CD14-positive monocyte (primary cell): ENCODE measurements at regions not wholly inside any gene's neighbourhood (a gene's known extent, or its start where the extent isn't known, plus 50 kb on each side); places are given as distances from the start of the nearest gene placed in this dataset.

ENCODE experiments used
- DNase-seq, 3 donors: peaks; one replicate each; pipeline ENCODE4 v3.0.0-alpha.2; 2011 to 2022
- H2AFZ ChIP-seq: 2 replicates; pipeline ENCODE4 v1.6.0; 2012; ENCODE audit warnings: mild to moderate bottlenecking, low read depth, low read length, inconsistent platforms; ENCODE audit not compliant: insufficient read depth, poor library complexity, severe bottlenecking
- H3K27ac ChIP-seq, 2 donors: 1 replicate in 1 of 2; 2 replicates in 1 of 2; pipeline ENCODE4 v1.5.1; 2012 to 2013; ENCODE audit warnings: low read length in 2 of 2, control low read depth in 1 of 2, inconsistent platforms in 1 of 2, low read depth in 1 of 2, mild to moderate bottlenecking in 1 of 2
- H3K27me3 ChIP-seq, 2 donors: one replicate each; pipeline versions ENCODE4 v1.6.0 to v1.6.1; 2011 to 2013; ENCODE audit warnings: low read length in 2 of 2; ENCODE audit not compliant: control insufficient read depth in 2 of 2, insufficient read depth in 2 of 2
- H3K36me3 ChIP-seq, 2 donors: replicated peaks in 1 of 2; 1 replicate in 1 of 2; 2 replicates in 1 of 2; pipeline versions ENCODE4 v1.5.1 to v1.6.1; 2012 to 2013; ENCODE audit warnings: low read length in 2 of 2, control low read depth in 1 of 2, inconsistent platforms in 1 of 2, mild to moderate bottlenecking in 1 of 2; ENCODE audit not compliant: insufficient read depth in 2 of 2, control insufficient read depth in 1 of 2
- H3K4me1 ChIP-seq, 2 donors: 1 replicate in 1 of 2; 2 replicates in 1 of 2; pipeline versions ENCODE4 v1.5.1 to v1.6.1; 2012 to 2013; ENCODE audit warnings: low read length in 2 of 2, control low read depth in 1 of 2, inconsistent platforms in 1 of 2, mild to moderate bottlenecking in 1 of 2, moderate library complexity in 1 of 2; ENCODE audit not compliant: insufficient read depth in 2 of 2, control insufficient read depth in 1 of 2
- H3K4me2 ChIP-seq: replicated peaks from 2 replicates; pipeline ENCODE3; 2012; ENCODE audit warnings: low read length, moderate library complexity, mild to moderate bottlenecking; ENCODE audit not compliant: poor library complexity, severe bottlenecking; ENCODE audit errors: extremely low read depth
- H3K4me3 ChIP-seq, 3 experiments: fragments of 200-600 bp in 1 of 3; sonication (generic) in 1 of 3; replicated peaks in 1 of 3; 1 replicate in 2 of 3; 2 replicates in 1 of 3; pipeline ENCODE4 v1.5.1; 2011 to 2013; ENCODE audit warnings: low read length in 3 of 3, mild to moderate bottlenecking in 3 of 3, control low read depth in 2 of 3, low read depth in 2 of 3, inconsistent platforms in 1 of 3, moderate library complexity in 1 of 3
- H3K79me2 ChIP-seq: 2 replicates; pipeline ENCODE4 v1.6.0; 2012; ENCODE audit warnings: mild to moderate bottlenecking, control low read depth, inconsistent platforms, low read length, moderate library complexity; ENCODE audit not compliant: insufficient read depth
- H3K9ac ChIP-seq: 2 replicates; pipeline ENCODE4 v1.6.0; 2017; ENCODE audit warnings: low read length, mild to moderate bottlenecking; ENCODE audit not compliant: insufficient read depth, poor library complexity, severe bottlenecking
- H3K9me3 ChIP-seq, 2 donors: replicated peaks in 1 of 2; 1 replicate in 1 of 2; 2 replicates in 1 of 2; pipeline versions ENCODE4 v1.5.1 to v1.6.1; 2012 to 2013; ENCODE audit warnings: low read length in 2 of 2, control low read depth in 1 of 2; ENCODE audit not compliant: control insufficient read depth in 1 of 2, insufficient read depth in 1 of 2
- H4K20me1 ChIP-seq: 2 replicates; pipeline ENCODE4 v1.6.0; 2012; ENCODE audit warnings: mild to moderate bottlenecking, low read length, control low read depth, moderate library complexity; ENCODE audit not compliant: insufficient read depth
- H3K27ac Mint-ChIP-seq, 7 donors: one replicate each; pipeline ENCODE4 v1.8.0; 2020; ENCODE audit warnings: mild to moderate bottlenecking in 7 of 7, mixed read lengths in 7 of 7, moderate library complexity in 6 of 7, inconsistent platforms in 2 of 7
- H3K27me3 Mint-ChIP-seq, 3 donors: one replicate each; pipeline ENCODE4 v1.8.0; 2021 to 2022; ENCODE audit warnings: low read depth in 3 of 3, mild to moderate bottlenecking in 3 of 3, mixed read lengths in 3 of 3, moderate library complexity in 3 of 3, inconsistent platforms in 1 of 3
- H3K36me3 Mint-ChIP-seq, 2 donors: one replicate each; pipeline ENCODE4 v1.8.0; 2020; ENCODE audit warnings: mixed read lengths in 2 of 2, inconsistent platforms in 1 of 2, mild to moderate bottlenecking in 1 of 2
- H3K4me1 Mint-ChIP-seq: one replicate; pipeline ENCODE4 v1.8.0; 2020; ENCODE audit warnings: mild to moderate bottlenecking, mixed read lengths
- H3K4me3 Mint-ChIP-seq, 2 donors: one replicate each; pipeline ENCODE4 v1.8.0; 2020; ENCODE audit warnings: mild to moderate bottlenecking in 2 of 2, mixed read lengths in 2 of 2, moderate library complexity in 1 of 2
- H3K9me3 Mint-ChIP-seq, 7 donors: one replicate each; pipeline ENCODE4 v1.8.0; 2020 to 2022; ENCODE audit warnings: mixed read lengths in 7 of 7, mild to moderate bottlenecking in 6 of 7, moderate library complexity in 6 of 7, inconsistent platforms in 2 of 7
- WGBS: methylation state at CpG from one replicate; pipeline ENCODE4 v1.1.5; 2013; ENCODE audit warnings: missing lambda C conversion rate; ENCODE audit not compliant: insufficient coverage; 5-methylcytosine and 5-hydroxymethylcytosine counted together
- intact Hi-C, 2 donors: fragments of 100-400 bp; cut with micrococcal nuclease; formaldehyde crosslinking; loops; one replicate each; pipeline versions ENCODE4 v1.15.0 to v1.15.1; 2023
- TF ChIP-seq, protein P1 (sequence below): fragments of 200-600 bp; IDR thresholded peaks from one replicate; pipeline ENCODE4 v1.8.0; 2022; ENCODE audit warnings: antibody characterized with exemption, mild to moderate bottlenecking

DNA sequence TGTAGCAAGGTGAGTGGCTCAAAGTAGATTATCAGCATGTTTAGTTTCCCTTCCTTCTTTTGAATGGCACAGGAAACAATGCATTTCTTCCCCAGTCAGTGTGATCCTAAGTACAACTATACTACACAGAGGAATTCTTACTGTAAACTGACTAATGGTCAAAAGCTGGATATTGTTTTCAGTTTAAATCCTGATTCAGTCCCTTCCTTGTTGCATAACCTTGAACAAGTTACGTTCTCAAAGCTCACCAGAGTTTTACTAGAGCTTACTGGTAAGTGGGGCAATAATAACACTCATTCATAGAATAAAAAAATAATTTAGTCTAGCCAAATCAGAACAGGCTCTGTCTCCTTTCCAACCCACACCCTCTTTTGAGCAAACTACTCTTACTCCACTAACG is 180.1 kb downstream of the POSTN start:
- Mint-ChIP-seq H3K27ac (no peak overlapping the region), H3K4me1 (no peaks in the 10 kb centered on the region), H3K36me3 (no peaks in the 10 kb centered on the region), H3K9me3 (peaks cover 0 to 19% (median 10%) of the 10 kb centered on the region in 7 donors), H3K27me3 (peaks cover 0 to 2% (median 0%) of the 10 kb centered on the region in 3 donors), H3K4me3 (no peak overlapping the region)
- 86% methylated on average over 1 of the region's 2 CpGs for WGBS
- Histone ChIP-seq H3K79me2 (no peaks in the 10 kb centered on the region), H3K4me3 (no peak overlapping the region), H3K36me3 (no peaks in the 10 kb centered on the region), H3K4me2 (no peak overlapping the region), H4K20me1 (no peaks in the 10 kb centered on the region), H3K9me3 (peaks cover 8 to 15% of the 10 kb centered on the region in 2 donors), H2AFZ (no peak overlapping the region), H3K9ac (no peak overlapping the region), H3K27ac (no peak overlapping the region), H3K27me3 (no peaks in the 10 kb centered on the region), H3K4me1 (no peaks in the 10 kb centered on the region)
- DNase-seq, result no peak
- TF ChIP-seq, protein P1, sequence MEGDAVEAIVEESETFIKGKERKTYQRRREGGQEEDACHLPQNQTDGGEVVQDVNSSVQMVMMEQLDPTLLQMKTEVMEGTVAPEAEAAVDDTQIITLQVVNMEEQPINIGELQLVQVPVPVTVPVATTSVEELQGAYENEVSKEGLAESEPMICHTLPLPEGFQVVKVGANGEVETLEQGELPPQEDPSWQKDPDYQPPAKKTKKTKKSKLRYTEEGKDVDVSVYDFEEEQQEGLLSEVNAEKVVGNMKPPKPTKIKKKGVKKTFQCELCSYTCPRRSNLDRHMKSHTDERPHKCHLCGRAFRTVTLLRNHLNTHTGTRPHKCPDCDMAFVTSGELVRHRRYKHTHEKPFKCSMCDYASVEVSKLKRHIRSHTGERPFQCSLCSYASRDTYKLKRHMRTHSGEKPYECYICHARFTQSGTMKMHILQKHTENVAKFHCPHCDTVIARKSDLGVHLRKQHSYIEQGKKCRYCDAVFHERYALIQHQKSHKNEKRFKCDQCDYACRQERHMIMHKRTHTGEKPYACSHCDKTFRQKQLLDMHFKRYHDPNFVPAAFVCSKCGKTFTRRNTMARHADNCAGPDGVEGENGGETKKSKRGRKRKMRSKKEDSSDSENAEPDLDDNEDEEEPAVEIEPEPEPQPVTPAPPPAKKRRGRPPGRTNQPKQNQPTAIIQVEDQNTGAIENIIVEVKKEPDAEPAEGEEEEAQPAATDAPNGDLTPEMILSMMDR, result no peak
- intact Hi-C loops, result no loop called here

DNA sequence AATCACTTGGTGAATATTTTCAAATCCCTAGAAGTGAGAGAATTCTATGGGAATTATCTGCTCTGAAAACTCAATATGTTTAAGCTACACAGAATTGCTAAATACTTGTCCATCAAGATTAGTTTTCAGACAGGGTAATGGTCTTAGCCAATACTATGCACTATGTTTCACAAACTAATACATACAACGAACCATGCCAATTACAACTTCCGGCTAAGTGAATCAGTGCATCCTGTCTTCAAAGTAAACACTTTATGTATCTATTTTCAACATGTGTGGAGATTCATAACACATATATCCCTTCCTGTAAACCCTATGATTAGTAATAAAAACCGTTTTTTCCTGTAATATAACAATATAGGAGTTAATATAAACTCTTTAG is 181.5 kb downstream of the POSTN start:
- DNase-seq, result no peak
- no peak overlapping the region for H3K9ac ChIP-seq
- TF ChIP-seq, protein P1, result no peak
- no peak overlapping the region for H3K27ac Mint-ChIP-seq
- no peak overlapping the region for H2AFZ ChIP-seq
- no peaks in the 10 kb centered on the region for H3K36me3 Mint-ChIP-seq
- H4K20me1 ChIP-seq, result no peaks in the 10 kb centered on the region
- peaks cover 0 to 13% (median 5%) of the 10 kb centered on the region in 7 donors for H3K9me3 Mint-ChIP-seq
- no CpG with 5 or more reads among the region's 3 CpGs for WGBS
- no peaks in the 10 kb centered on the region for H3K79me2 ChIP-seq
- H3K27me3 ChIP-seq, result no peaks in the 10 kb centered on the region
- H3K4me1 ChIP-seq, result no peaks in the 10 kb centered on the region
- no peaks in the 10 kb centered on the region for H3K27me3 Mint-ChIP-seq
- peaks cover 0 to 4% of the 10 kb centered on the region in 2 donors for H3K9me3 ChIP-seq
- no peak overlapping the region for H3K4me3 ChIP-seq
- no peak overlapping the region for H3K27ac ChIP-seq
- no peaks in the 10 kb centered on the region for H3K4me1 Mint-ChIP-seq
- H3K4me3 Mint-ChIP-seq, result no peak overlapping the region
- intact Hi-C loops, result no loop called here
- no peak overlapping the region for H3K4me2 ChIP-seq
- no peaks in the 10 kb centered on the region for H3K36me3 ChIP-seq
